ENCODE measurements at regions not wholly inside any gene's neighbourhood (a gene's known extent, or its start where the extent isn't known, plus 50 kb on each side); places are given as distances from the start of the nearest gene placed in this dataset.
"Not testable (repeated sequence)": the region's sequence is repeated elsewhere in the genome, so short reads cannot be mapped to it uniquely, and the experiment has no call there.

DNA sequence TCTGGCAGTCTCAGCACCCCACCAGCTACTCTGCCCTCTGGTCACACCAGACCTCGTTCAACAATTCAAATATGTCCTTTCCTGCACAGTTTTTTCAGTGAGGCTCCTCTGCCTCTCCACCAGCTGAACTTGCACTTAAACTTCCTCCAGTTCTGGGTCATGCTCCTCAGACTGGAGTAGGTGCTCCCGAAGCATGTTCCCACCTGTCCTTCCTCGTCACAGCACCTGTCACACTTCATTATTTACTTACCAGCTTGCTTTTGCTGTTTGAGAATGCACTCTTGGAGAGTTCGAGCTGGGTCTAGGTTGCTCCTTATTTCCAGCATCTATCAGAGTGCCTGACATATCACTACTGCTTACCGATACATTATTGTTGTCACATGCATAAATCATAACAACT is 144.8 kb upstream of the TTC29 start:
- Mint-ChIP-seq H3K27me3 (peaks cover 50% of the 10 kb centered on the region), H3K9me3 (no peaks in the 10 kb centered on the region), H3K4me3 (no peak overlapping the region), H3K4me1 (no peaks in the 10 kb centered on the region), H3K27ac (ENCODE audit: low read depth) (no peak overlapping the region), H3K36me3 (ENCODE audit: insufficient read depth) (no peaks in the 10 kb centered on the region)
- ATAC-seq (replicated peaks; ENCODE audit: extremely low read depth, poor library complexity, severe bottlenecking) (no peak), DNase-seq (ENCODE audit: low spot score in 2 of 2) (no peak)

- Mint-ChIP-seq H3K4me1 (no peaks in the 10 kb centered on the region), H3K36me3 (ENCODE audit: insufficient read depth) (no peaks in the 10 kb centered on the region), H3K4me3 (no peak overlapping the region), H3K9me3 (no peaks in the 10 kb centered on the region), H3K27ac (ENCODE audit: low read depth) (no peak overlapping the region), H3K27me3 (peaks cover 37% of the 10 kb centered on the region)
- ATAC-seq (replicated peaks; ENCODE audit: extremely low read depth, poor library complexity, severe bottlenecking) (no peak), DNase-seq (ENCODE audit: low spot score in 2 of 2) (no peak)
Observed at GRCh38 chr4:147093206-147093605, 147.5 kb upstream of the TTC29 start.

DNA sequence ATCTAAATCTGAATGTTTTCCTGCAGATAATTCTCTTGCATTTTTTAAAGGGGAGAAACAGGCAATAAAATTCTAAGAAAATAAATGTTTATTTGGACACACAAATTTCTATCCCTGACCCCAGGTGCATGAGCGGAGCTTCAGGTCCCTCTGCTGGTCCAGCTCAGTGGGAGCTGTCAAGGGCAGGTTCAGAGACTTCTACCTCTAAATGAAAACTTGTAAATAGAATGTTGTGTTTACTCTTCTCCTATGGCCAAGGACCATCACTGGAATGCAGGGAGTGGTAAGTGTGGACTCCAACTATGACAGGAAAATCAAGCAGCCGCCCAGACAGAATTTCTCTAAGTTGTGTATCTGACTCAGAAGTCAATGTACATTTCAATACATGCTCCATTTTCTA is 148.6 kb upstream of the TTC29 start:
- DNase-seq (ENCODE audit: low spot score in 2 of 2) (no peak), ATAC-seq (replicated peaks; ENCODE audit: extremely low read depth, poor library complexity, severe bottlenecking) (no peak)
- Mint-ChIP-seq H3K4me3 (no peak overlapping the region), H3K36me3 (ENCODE audit: insufficient read depth) (no peaks in the 10 kb centered on the region), H3K27ac (ENCODE audit: low read depth) (no peak overlapping the region), H3K9me3 (no peaks in the 10 kb centered on the region), H3K4me1 (no peaks in the 10 kb centered on the region), H3K27me3 (peaks cover 29% of the 10 kb centered on the region)

DNA sequence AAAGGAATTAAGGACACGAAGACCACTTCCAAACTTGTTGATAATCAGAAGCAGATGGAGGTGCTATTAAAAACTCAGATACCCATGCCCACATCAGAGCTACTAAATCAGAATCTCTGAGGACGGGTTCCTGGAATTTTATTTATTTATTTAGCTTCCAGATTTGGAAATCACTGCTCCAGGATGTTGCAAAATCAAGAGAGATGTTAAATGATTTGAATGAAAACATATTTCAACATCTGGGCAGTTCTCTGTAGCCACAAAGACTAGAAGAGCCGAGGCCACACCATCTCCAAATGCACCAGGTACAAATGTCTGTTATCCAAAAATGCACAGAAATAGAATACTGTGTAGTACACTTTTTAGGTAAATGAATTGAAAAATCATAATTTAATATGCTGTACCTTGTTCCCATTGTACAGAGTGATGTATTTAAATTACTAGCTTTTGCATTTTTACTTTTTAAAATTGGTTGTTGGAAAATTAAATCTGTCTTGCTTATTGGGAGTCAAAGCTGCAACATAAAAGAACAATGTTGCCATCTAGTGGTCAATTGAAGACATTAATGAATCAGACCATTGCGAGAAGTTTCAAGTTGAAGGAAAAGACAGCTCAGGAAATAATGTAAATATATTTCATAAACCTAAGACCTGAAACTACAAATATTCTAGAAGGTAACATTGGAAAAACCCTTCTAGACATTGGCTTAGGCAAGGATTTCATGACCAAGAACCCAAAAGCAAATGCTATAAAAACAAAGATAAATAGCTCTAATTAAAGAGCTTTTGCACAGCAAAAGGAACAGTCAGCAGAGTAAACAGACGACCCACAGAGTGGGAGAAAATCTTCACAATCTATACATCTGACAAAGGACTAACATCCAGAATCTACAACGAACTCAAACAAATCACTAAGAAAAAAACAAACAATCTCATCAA is 151.3 kb upstream of the TTC29 start:
- Mint-ChIP-seq H3K4me1 (no peaks in the 10 kb centered on the region), H3K27ac (ENCODE audit: low read depth) (no peak overlapping the region), H3K4me3 (no peak overlapping the region), H3K9me3 (no peaks in the 10 kb centered on the region), H3K27me3 (peaks cover 38% of the 10 kb centered on the region), H3K36me3 (ENCODE audit: insufficient read depth) (no peaks in the 10 kb centered on the region)
- ATAC-seq (replicated peaks; ENCODE audit: extremely low read depth, poor library complexity, severe bottlenecking) (no peak), DNase-seq (ENCODE audit: low spot score in 2 of 2) (no peak)

DNA sequence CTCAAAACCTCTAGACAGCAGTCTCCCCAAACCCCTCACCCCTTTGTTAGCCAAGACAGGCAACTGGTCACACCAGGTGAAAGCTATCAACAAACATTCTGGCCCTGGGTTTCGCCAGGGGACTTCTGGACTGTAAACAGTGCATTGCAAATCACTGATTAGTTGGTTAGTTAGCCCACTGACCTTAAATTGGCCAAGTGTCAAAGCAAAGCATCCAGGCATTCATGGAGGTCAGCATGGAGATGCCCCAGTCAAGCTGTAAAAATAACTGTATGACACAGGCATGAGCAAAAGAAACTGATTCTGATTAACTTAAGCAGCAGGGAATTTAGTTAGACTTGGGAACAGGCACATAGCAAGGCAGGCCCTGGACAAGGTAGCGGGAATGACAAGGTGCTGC is 156.0 kb upstream of the TTC29 start:
- H3K4me3 Mint-ChIP-seq: no peak overlapping the region
- H3K27me3 Mint-ChIP-seq: peaks cover 63% of the 10 kb centered on the region
- H3K36me3 Mint-ChIP-seq (ENCODE audit: insufficient read depth): no peaks in the 10 kb centered on the region
- no peak for ATAC-seq (replicated peaks; ENCODE audit: extremely low read depth, poor library complexity, severe bottlenecking)
- H3K27ac Mint-ChIP-seq (ENCODE audit: low read depth): no peak overlapping the region
- no peaks in the 10 kb centered on the region for H3K9me3 Mint-ChIP-seq
- DNase-seq (ENCODE audit: low spot score in 2 of 2): no peak
- no peaks in the 10 kb centered on the region for H3K4me1 Mint-ChIP-seq

DNA sequence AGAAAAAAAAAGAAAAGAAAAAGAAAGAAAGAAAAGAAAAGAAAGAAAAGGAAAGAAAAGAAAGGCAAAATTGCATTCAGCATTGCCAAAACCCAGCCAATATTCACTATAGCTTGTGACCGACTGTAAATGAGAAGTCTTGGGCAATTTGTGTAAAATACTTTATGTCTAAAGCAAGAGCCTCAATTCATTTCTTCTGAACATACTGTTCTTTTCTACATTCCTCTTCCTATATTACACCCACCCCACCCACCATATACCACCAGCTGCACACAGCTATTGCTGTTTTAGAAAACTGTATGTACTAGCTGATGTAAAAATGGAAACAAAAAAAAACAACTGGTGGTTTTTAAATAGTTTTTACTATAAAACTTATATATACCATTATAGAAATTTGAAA is 156.9 kb upstream of the TTC29 start:
- H3K4me1 Mint-ChIP-seq: no peaks in the 10 kb centered on the region
- H3K4me3 Mint-ChIP-seq: no peak overlapping the region
- H3K27me3 Mint-ChIP-seq: peaks cover 56% of the 10 kb centered on the region
- no peak overlapping the region for H3K27ac Mint-ChIP-seq (ENCODE audit: low read depth)
- no peaks in the 10 kb centered on the region for H3K9me3 Mint-ChIP-seq
- no peaks in the 10 kb centered on the region for H3K36me3 Mint-ChIP-seq (ENCODE audit: insufficient read depth)
- ATAC-seq (replicated peaks; ENCODE audit: extremely low read depth, poor library complexity, severe bottlenecking) (no peak), DNase-seq (ENCODE audit: low spot score in 2 of 2) (no peak)

GRCh38 chr4:147103403-147103946 is 157.8 kb upstream of the TTC29 start:
- DNase-seq (ENCODE audit: low spot score in 2 of 2) (no peak), ATAC-seq (replicated peaks; ENCODE audit: extremely low read depth, poor library complexity, severe bottlenecking) (no peak)
- Mint-ChIP-seq H3K4me1 (no peaks in the 10 kb centered on the region), H3K27ac (ENCODE audit: low read depth) (no peak overlapping the region), H3K4me3 (no peak overlapping the region), H3K27me3 (peaks cover 54% of the 10 kb centered on the region), H3K36me3 (ENCODE audit: insufficient read depth) (no peaks in the 10 kb centered on the region), H3K9me3 (no peaks in the 10 kb centered on the region)

GRCh38 chr4:147104768-147105167 is 159.1 kb upstream of the TTC29 start:
- H3K9me3 Mint-ChIP-seq: no peaks in the 10 kb centered on the region
- no peaks in the 10 kb centered on the region for H3K4me1 Mint-ChIP-seq
- DNase-seq (ENCODE audit: low spot score in 2 of 2) (no peak), ATAC-seq (replicated peaks; ENCODE audit: extremely low read depth, poor library complexity, severe bottlenecking) (no peak)
- peaks cover 47% of the 10 kb centered on the region for H3K27me3 Mint-ChIP-seq
- no peak overlapping the region for H3K4me3 Mint-ChIP-seq
- H3K27ac Mint-ChIP-seq (ENCODE audit: low read depth): no peak overlapping the region
- H3K36me3 Mint-ChIP-seq (ENCODE audit: insufficient read depth): no peaks in the 10 kb centered on the region

GRCh38 chr4:147108409-147108808 is 162.7 kb upstream of the TTC29 start:
- DNase-seq (ENCODE audit: low spot score in 2 of 2) (no peak), ATAC-seq (replicated peaks; ENCODE audit: extremely low read depth, poor library complexity, severe bottlenecking) (no peak)
- Mint-ChIP-seq H3K4me1 (no peaks in the 10 kb centered on the region), H3K27ac (ENCODE audit: low read depth) (no peak overlapping the region), H3K36me3 (ENCODE audit: insufficient read depth) (no peaks in the 10 kb centered on the region), H3K4me3 (no peak overlapping the region), H3K27me3 (peaks cover 30% of the 10 kb centered on the region), H3K9me3 (no peaks in the 10 kb centered on the region)

DNA sequence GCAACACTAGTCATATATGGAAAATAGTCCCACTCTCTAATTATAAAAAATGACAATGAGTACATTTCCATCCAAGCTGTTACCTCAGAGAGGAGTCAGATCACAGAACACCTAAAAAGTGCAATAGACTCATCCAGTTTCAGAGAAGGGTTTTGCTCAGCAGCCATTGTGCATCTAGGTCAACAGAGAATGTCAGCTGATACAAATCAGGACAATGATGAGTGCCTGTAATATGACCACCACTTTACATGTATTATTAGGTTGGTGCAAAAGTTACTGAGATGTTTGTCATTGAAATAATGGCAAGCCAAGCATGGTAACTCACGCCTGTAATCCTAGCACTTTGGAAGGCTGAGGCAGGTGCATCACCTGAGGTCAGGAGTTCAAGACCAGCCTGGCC is 164.1 kb upstream of the TTC29 start:
- Mint-ChIP-seq H3K9me3 (peaks cover 8% of the 10 kb centered on the region), H3K4me1 (no peaks in the 10 kb centered on the region), H3K36me3 (ENCODE audit: insufficient read depth) (no peaks in the 10 kb centered on the region), H3K4me3 (no peak overlapping the region), H3K27me3 (peaks cover 31% of the 10 kb centered on the region), H3K27ac (ENCODE audit: low read depth) (no peak overlapping the region)
- no peak for ATAC-seq (replicated peaks; ENCODE audit: extremely low read depth, poor library complexity, severe bottlenecking)
- DNase-seq (ENCODE audit: low spot score in 2 of 2): no peak

GRCh38 chr4:147110473-147111367 is 165.1 kb upstream of the TTC29 start:
- H3K36me3 Mint-ChIP-seq (ENCODE audit: insufficient read depth): no peaks in the 10 kb centered on the region
- ATAC-seq (replicated peaks; ENCODE audit: extremely low read depth, poor library complexity, severe bottlenecking) (no peak), DNase-seq (ENCODE audit: low spot score in 2 of 2) (no peak)
- H3K9me3 Mint-ChIP-seq: peaks cover 9% of the 10 kb centered on the region
- no peak overlapping the region for H3K4me3 Mint-ChIP-seq
- H3K4me1 Mint-ChIP-seq: no peaks in the 10 kb centered on the region
- H3K27me3 Mint-ChIP-seq: peaks cover 24% of the 10 kb centered on the region
- no peak overlapping the region for H3K27ac Mint-ChIP-seq (ENCODE audit: low read depth)

GRCh38 chr4:147112196-147112595 is 166.5 kb upstream of the TTC29 start:
- H3K27ac Mint-ChIP-seq (ENCODE audit: low read depth); DNase-seq (ENCODE audit: low spot score in 2 of 2); H3K4me3 Mint-ChIP-seq; H3K9me3 Mint-ChIP-seq; H3K36me3 Mint-ChIP-seq (ENCODE audit: insufficient read depth); ATAC-seq (replicated peaks; ENCODE audit: extremely low read depth, poor library complexity, severe bottlenecking); H3K4me1 Mint-ChIP-seq: not testable (repeated sequence)
- peaks cover 19% of the 10 kb centered on the region for H3K27me3 Mint-ChIP-seq
